GM23248 (cell line): ENCODE measurements at regions not wholly inside any gene's neighbourhood (a gene's known extent, or its start where the extent isn't known, plus 50 kb on each side); places are given as distances from the start of the nearest gene placed in this dataset.

Source experiments
- EZH2 ChIP-seq: fragments of 200-600 bp; sonication (generic); IDR thresholded peaks from 2 replicates; pipeline ENCODE4 v1.6.1; 2018; ENCODE audit warnings: antibody characterized with exemption, mild to moderate bottlenecking; ENCODE audit not compliant: insufficient read depth, poor library complexity, severe bottlenecking
- EZH2phosphoT487 ChIP-seq: fragments of 200-600 bp; sonication (generic); IDR thresholded peaks from 2 replicates; pipeline ENCODE4 v1.6.1; 2018; ENCODE audit warnings: antibody characterized with exemption, moderate library complexity, mild to moderate bottlenecking, low read depth; ENCODE audit not compliant: insufficient read depth

- no peak for TF ChIP-seq EZH2phosphoT487
- TF ChIP-seq EZH2: no peak
These were observed 374.7 kb downstream of the CD109 start for GRCh38 chr6:74070711-74071110.
